ENCODE measurements at regions not wholly inside any gene's neighbourhood (a gene's known extent, or its start where the extent isn't known, plus 50 kb on each side); places are given as distances from the start of the nearest gene placed in this dataset.

DNA sequence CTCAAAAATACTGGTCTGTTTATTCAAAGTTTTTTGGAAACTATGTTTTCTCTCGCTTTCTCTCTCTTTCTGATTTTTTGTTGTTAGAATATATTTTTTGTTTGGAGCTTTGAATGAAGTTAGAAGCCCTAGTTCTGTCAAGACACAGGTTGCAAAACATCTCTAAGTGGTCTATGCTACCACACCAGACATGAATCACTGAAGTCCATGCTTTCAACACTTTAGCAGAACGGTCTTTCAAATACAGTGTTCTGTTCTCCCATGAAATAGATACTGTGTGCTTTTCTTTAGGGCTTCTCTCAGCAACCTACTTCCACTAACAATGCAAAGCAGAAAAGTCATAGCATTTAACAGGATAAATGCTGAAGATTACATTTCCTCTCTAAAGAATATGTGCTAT, 392.5 kb downstream of the TMEM167A start:
- DNase-seq: no peak

DNA sequence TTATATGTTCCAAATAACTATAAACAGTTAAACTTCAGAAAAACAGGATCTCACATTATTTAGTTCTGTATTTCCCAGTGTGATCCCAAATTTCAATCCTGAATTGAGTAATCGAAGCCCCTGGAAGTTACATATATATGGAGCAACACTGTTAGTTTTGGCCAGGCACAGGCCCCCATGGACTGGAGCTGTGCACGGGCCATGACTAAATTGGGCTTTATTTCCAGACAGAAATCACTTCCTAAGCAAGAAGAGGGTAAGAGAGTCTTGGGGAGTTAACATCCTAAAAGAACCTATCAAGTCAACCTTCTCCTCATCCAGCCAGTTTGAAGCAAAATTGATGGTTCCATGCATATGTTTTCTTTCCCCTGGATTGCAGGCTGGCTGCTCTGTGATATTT, 393.0 kb downstream of the TMEM167A start:
- DNase-seq: no peak

DNA sequence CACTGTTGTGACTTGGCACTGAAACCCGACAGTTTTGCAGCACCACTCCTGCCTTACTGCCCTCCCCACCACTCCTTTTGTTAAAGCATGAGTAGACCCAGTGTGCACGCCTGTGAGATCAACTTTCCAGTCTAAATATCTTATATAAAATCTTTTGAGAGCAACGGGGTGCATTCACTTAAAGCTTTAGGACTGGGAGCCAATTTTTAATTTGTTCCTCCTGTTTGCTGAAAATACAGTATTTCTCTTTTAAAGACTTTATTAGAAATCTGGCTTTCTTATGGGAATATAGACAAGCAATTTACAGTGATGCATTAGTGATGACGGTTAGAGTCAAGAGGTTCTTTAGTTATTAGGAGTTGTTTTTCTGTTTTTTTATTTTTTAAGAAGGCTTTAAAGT, 397.5 kb downstream of the TMEM167A start:
- no peak for DNase-seq

DNA sequence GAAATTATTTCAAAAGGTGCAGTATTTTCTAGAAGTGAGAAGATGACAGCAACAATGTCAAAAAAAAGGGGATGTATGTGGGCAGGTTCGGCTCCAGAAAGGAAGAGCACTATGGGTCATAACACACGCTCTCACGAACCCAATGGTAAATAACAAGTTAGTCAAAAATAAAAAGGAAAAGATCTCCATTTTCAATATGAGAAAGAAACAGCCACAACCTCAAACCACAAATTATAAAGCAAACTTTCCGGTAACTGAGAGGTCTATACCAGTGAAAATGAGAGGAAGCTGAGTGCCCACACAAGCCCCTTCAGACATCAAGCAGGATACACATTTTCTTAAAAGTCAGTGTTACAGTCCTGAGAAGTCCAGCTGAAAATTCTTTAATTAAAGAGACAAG, 398.5 kb upstream of the RPS23 start:
- no peak for DNase-seq

DNA sequence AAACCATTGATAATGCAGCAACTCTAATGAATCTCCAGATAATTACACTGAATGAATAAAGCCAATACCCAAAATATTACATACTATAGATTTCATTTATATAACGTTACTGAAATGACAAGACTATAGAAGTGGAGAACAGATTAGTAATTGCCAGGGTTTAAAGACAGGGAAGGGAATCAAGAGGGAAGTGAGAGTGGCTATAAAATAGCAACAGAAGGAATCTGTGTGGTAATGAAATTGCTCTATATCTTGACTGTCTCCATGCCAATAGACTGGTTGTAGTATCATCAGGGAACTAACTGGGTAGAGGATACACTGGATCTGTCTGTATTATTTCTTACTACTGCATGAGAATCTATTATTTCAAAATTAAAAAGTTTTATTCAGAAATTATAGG, 396.5 kb upstream of the RPS23 start:
- DNase-seq: no peak

DNA sequence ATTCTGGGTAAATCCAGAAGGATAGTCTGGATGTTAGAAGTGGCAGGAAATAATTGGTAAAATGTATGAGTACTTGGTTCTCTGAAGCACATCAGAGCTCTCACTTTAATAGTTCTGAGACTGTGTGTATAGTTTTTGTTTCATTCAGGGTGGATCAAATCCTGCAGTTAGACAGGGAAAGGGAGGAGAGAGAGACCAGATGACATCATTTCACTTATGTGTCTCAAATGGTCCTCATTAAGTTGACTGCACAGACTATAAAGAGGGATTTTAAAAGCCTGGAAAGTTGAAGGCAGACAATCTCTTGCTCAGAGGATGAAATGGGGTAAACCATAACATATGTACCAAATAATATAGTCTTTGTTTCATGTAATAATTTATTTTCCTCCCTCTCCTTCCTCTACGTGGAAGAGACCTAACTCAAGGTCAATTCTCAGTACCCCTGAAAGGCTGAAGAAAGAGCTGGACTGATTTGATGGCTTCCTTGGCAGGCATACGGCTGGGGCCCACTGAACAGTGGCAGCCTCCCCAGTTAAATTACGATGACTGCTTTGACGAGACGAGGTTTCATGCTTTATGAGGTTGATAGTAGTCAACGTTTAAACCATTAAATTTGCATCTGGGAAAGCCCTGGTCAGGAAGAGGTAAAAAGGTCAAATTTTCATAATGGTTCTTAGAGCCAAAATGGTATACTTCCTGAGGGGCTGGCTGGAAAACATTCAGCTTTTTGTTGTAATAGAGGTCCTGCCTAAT, 395.1 kb upstream of the RPS23 start:
- DNase-seq: no peak

DNA sequence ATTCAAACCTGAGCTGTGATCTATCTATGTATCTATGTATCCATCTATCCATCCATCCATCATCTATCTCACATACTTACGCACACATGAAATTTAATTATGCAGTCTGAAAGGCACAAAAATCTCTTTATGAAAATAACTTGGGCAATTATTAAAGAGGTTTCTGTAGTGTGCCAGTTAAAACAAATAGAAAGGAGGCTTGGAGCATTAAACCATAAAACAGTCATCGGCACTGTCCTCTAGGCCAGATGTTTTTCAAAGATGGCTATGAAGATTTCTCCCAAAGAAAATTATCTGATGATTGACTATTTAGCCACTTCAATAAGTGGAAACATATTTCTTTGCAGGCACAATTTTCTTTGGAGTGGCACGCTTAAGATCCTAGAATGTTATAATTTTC, 392.5 kb upstream of the RPS23 start:
- no peak for DNase-seq

DNA sequence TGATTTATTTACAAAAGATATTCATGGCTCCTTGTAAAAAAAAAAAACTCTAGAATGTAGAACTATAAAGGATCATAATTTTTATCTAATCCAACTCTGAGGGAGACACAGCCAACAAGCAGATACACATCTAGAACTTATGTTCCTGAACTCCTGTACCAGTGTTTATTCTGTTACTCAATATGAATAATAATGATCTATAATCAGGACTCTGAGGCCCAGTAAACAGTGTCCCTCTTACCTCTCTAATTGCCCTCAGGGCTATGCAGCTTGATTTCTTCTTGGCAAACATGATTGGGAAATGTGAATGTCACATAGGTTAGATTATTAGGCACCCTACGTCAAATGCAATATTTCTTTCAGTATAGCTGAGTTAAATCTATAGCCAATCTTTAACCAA, 391.6 kb upstream of the RPS23 start:
- no peak for DNase-seq

DNA sequence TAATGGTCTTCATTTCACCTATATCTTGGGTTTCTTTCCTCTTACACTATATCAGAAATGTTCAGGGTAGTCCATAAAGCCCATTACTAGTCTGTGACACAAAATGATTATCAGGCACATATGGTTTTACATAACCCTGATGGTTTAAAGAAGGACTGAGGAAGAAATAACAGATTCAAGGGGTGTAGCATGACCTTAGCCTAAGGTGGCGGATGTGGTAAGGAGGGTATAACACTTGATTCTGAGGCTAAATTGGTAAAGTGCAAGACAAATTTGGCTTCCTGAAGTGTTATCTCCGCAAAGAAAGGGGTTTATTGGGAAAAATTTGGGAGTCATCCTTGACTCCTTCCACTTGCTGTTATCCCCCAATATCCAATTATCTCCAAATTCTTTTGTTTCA, 388.2 kb upstream of the RPS23 start:
- DNase-seq: no peak

DNA sequence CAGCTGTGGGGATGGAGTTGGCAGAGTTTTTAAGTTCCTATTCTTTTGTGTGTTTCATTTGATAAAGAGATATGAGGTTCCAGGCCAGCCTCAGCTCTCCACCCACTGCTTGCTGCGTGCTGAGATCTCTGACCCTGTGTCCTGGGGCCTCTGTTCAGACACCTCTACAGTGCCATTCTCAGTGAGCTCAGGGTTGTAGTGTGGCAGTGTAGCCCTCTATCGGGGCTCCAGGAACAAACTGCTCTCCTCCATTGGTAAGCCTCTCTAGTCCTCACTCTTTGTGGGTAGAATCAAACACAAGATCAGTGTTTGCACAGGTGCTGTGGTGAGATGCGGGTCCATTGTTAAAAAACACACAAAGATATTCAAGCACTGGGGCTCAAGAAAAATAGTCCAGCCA, 386.6 kb upstream of the RPS23 start:
- no peak for DNase-seq

DNA sequence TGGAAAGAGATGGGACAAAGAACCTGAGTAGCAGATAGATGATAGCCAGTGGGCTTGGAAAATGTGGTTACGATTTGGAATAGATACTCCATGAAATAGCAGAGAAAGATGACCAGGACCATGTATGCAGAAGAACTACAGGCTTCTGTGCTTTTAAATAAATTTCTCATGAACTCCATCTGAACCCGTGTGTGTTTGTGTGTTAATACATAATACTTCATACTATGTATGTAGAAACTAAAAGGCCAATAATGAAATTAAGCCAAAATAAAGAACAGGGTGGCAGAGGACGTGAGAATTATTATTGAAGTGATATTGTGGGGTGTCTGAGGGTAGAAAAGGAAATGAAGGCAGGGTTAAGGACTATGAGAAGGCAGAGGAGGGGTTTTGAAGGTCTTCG, 385.1 kb upstream of the RPS23 start:
- DNase-seq: no peak

DNA sequence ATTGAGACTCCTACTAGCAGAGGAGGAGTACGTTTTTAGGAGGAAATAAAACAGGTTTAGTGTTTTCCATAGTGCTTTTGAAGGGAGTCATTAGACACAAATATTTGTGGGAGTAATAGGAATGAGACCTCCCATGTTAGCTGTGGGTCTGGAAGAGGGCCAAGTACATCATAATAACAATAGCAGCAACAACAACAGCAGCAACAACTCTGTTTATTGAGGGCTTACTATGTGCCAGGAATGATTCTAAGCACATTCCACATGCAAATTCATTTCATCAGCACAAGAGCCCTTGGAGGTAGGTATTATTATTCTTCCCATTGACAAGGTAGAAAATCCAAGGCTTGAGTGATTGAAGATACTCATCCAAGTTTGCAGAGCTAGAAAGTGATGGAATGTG, 384.2 kb upstream of the RPS23 start:
- DNase-seq: peak; percentile 14

DNA sequence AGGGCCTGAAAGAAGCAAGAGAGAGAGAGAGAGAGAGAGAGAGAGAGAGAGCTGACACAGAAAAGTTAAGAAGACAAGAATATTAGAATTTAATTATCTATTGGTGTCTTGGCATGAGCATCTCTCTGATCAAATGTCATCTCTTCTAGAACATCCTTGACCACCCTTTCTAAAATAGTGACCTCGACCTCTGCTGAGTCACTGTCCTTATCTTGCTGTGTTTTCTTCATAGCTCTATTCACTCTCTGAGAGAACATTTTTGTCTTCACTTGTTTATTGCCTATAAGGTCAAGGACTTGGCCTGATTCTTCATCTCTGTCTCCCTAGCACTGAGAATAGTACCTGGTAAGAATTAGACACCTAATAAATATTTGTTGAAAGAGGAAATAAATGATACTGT, 383.8 kb upstream of the RPS23 start:
- DNase-seq: no peak

DNA sequence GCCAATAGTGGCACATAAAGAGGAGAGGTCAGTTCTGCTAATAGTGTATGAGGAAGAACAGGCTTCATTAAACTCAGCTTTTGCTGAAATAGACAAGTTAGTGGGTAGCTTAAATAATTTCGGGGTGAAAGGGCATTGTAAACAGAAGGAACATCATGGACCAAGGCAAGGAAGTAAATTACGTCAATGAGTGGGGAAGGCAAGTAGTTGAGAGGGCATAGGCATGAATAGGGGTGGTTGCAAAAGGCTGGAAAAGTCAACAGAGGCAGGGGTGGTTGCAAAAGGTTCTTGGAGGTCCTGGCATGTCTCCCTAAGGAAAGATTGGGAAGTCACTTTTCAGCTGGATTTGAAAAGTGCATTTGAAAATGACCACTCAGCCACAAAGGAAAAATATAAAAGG, 383.3 kb upstream of the RPS23 start:
- no peak for DNase-seq

DNA sequence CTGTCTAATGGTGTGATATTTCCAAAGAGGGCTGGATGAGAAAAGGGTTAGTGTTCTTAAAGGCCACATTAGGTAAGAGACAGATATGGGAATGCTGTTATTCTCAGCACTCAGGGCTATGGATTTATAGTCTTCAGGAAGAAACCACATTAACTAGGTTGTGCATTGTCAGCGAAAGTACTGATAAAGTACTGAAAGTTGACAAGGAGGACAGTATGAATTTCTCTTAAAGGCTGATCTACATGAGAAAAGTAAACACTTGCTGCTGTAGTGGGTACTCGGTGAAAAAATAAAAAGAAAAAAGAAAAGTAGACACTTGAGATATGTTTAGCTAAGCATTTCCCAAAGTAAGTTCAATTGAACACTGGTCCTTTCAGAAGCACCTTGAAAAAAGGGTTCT, 381.0 kb upstream of the RPS23 start:
- no peak for DNase-seq

DNA sequence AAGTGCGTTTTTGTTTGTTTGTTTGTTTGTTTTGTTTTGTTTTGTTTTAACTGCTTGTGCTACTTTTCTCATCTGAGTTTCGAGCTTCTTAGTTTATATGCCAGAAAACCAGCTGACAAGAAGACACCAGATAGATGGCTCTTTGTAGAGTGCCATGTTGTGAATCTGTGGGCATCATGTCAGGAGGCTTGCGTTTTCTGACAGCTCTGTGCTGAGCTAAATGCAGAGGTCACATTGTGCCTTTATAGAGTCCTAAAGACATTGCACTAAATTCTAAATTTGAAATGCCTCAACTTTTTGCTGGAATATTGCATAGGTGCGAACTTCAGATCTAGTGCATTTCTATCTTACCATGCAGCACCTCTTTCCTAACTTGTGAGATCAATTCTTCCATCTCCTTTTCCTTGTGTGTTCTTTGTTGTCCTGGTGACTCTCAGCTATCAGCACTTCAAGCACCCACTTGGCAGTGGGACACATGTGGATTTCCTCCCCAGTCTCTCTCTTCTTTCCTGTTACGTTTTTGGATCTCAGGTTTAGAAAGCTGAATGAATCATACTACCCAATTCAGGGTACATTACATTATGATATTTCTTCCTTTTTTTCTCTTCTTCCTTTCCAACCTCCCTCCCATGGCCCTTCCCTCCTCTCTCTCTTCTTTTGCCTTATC, 379.0 kb upstream of the RPS23 start:
- no peak for DNase-seq

DNA sequence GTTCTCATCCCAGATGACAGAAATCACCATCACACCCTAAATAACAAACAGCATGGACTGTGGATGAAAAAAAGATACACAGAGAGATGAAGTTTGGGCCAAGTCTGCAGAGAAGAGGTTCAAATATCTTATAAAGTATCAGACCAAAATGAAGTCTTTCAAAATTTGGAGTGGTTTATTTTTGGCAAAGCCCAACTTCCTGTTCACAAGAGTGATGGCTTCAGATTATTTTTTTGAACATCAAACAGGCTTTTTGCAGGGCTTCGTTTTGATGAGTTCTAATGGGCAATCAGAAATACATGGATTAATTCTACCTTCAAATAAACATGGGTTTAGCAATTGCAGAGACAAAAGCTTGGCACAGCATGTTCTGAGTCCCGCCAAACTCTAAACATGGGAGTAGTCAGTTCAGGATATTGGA, 378.2 kb upstream of the RPS23 start:
- DNase-seq: no peak

DNA sequence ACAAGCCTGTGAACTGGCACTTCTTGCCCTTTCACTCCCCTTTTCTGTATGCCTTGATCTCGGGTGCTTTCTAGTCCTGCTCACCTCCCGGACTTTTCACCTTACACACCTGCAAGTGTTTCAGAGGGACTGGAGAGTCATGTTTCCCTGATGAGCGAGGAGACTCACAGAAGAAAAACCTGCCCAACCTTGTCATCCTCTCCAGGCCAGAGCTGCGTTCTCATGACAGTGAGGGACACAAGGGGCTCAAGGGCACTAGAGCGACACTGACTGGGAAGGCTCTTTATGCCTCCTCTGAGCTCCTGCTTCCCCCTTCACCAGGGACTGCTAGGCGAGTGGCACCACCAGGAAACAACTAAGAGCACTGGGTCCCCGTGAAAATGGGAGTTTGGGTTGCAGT, 376.9 kb upstream of the RPS23 start:
- no peak for DNase-seq

DNA sequence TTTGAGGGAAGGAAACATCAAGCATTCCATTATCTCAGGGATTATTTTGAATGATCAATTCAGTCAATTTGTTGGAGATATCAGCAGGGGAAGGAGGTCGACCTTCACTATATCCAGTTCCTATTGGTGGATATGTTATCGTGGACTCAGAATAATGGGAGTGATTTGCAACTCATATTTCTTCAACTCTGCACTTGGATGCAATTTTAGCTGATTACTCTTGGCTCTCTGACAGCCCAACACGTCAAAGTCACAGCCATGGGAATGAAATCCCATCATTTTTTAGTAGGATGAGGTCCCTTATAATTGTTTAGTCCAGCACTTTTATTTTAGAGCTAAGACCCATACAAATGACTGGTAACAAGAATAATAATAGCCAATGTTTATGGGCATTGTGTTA, 371.8 kb upstream of the RPS23 start:
- DNase-seq: no peak

DNA sequence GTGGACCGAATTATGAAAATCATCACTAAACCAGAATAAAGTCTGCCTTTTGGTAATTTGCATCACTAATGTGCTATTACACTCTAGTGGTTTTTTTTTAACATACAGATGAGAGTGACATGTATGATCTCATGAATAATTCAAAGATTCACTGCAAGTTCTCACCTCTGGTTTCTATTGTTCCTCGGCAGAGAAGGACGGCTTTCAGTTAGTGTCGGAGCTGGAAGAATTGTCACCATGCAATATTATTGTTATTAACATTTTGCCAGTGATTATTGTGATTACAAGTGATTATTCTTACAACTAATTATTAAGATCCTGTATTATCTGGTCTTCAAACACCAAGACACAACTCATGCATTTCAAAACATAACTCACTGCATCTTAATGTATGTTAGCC, 366.6 kb upstream of the RPS23 start:
- no peak for DNase-seq

DNA sequence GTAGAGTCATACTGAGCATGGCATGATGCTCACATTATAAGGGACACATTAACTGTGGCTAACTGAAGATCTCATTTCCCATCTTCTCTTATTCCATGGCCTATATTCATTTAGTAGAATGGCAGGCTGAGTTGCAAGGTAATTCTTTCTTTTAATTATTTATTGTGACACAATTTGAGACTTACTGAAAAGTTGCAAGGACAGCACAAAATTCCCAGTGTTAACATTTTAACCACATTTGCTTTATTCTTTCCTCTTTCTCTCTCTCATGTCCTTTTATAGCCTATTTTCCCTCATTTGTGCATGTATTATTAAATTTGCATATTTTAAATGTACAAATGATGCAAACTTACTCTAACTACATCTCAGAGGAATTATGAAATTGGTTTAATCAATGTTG, 366.1 kb upstream of the RPS23 start:
- DNase-seq: no peak

DNA sequence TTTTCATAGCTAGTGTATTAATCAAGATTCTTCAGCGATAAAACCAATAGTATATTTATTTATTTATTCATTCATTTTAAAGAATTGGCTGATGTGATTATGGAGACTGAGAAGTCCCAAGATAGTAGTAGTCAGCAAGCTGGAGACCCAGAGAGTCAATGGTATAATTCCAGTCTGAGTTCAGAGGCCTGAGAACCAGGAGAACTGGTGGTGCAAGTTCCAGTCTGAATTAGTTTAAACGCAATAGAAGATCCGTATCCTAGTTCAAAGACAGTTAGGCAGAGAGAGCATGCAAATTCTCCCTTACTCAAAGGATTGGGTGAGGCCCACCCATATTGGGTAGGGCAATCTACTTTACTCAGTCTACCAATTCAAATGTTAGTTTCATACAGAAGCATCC, 364.2 kb upstream of the RPS23 start:
- no peak for DNase-seq

DNA sequence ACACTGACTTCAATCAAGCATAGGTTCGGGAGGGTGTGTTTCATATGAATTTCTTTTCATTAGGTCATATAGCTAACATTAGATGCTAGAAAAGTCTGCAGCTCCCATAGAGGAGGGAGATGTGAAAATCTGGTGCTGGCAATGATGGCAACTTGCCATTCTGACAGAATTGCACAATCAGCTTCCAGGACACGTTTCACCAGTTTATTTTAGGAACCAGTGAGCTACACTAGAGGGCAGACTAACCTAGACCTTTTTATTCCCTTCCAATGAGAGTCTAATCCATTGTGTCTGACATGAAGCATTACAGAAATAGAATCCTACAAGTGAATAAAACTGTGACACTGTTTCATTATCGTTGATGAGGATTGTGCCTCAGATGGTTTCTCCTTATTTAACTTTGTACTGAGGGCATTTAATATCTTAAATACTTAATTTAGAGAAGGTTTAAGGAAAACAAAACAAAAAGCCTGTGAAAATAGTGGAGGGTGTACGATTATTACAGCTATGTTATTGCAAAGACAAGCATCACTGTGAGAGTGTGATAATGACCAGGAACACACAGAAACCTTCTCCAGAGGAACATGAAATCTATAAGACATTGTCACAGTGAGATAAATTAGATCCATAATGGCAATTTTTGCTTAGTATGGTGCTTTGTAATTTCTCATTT, 363.3 kb upstream of the RPS23 start:
- DNase-seq: peak; percentile 87

DNA sequence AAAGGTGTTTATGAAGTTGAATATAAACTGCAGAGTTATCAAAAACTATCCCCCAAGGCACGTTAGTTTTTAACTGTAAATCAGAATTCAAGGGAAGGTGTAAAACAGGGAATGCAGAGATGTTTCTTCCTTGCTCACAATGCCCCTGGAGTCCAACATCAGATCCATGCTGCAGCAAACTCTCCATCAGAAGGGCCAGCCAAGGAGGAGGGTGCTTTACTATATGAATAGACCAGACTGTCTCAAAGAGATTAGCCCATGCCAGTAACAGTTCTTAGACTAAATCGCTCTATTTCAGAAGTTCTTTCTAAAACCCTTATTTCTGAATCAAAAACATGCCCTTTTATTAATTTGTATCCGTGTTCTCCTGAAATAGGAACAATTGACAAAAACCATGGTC, 362.8 kb upstream of the RPS23 start:
- no peak for DNase-seq
